Astrocyte of the spinal cord (primary cell): ENCODE measurements at regions not wholly inside any gene's neighbourhood (a gene's known extent, or its start where the extent isn't known, plus 50 kb on each side); places are given as distances from the start of the nearest gene placed in this dataset.
"Not testable (repeated sequence)": the region's sequence is repeated elsewhere in the genome, so short reads cannot be mapped to it uniquely, and the experiment has no call there.

Experiments
- DNase-seq: peaks from one replicate; pipeline ENCODE4 v3.0.0; 2011; ENCODE audit warnings: low read depth, low spot score
- H3K4me3 ChIP-seq: 2 replicates; pipeline ENCODE4 v1.5.1; 2011; ENCODE audit warnings: low read depth, mild to moderate bottlenecking, low read length, moderate library complexity
- CTCF ChIP-seq: IDR thresholded peaks from 2 replicates; pipeline ENCODE4 v1.5.1; 2012; ENCODE audit warnings: low read depth, mild to moderate bottlenecking, low read length, inconsistent platforms
- in situ Hi-C: cut with HindIII; loops from 2 replicates; pipeline ENCODE4 v1.10.0; 2017; ENCODE audit warnings: low sequenced_read_pairs

- in situ Hi-C loops: no loop called here
- no peak for TF ChIP-seq CTCF
- no peak for DNase-seq
- H3K4me3 ChIP-seq: no peak overlapping the region
These were observed 107.0 kb upstream of the SMLR1 start for GRCh38 chr6:130720076-130720715.

GRCh38 chr6:130724089-130724488 lies 103.1 kb upstream of the SMLR1 start:
- DNase-seq: no peak
- in situ Hi-C loops: no loop called here
- TF ChIP-seq CTCF: no peak
- no peak overlapping the region for H3K4me3 ChIP-seq

GRCh38 chr6:130725551-130725950 lies 101.7 kb upstream of the SMLR1 start:
- in situ Hi-C loops: no loop called here
- DNase-seq: no peak
- no peak for TF ChIP-seq CTCF
- no peak overlapping the region for H3K4me3 ChIP-seq

GRCh38 chr6:130728064-130728463 lies 99.1 kb upstream of the SMLR1 start:
- DNase-seq, H3K4me3 ChIP-seq, in situ Hi-C loops: not testable (repeated sequence)

GRCh38 chr6:130730600-130730999 lies 96.6 kb upstream of the SMLR1 start:
- no peak for DNase-seq
- in situ Hi-C loops: no loop called here
- TF ChIP-seq CTCF: no peak
- H3K4me3 ChIP-seq: no peak overlapping the region

GRCh38 chr6:130734161-130734560 lies 93.0 kb upstream of the SMLR1 start:
- DNase-seq: no peak
- no peak overlapping the region for H3K4me3 ChIP-seq
- in situ Hi-C loops: no loop called here
- TF ChIP-seq CTCF: no peak

- in situ Hi-C loops: no loop called here
- no peak for DNase-seq
- H3K4me3 ChIP-seq: no peak overlapping the region
- TF ChIP-seq CTCF: no peak
These were observed 86.9 kb upstream of the SMLR1 start for GRCh38 chr6:130740308-130740707.
